BLaER1 treated with 17β-estradiol and CSF1 and Interleukin-3, amounts not matched to agents 10 nM and 100 nM (cell line): ENCODE measurements at regions not wholly inside any gene's neighbourhood (a gene's known extent, or its start where the extent isn't known, plus 50 kb on each side); places are given as distances from the start of the nearest gene placed in this dataset.

Experiments used
- H3K27ac ChIP-seq, 11 experiments: shearing (Covaris generic); formaldehyde crosslinking; 2 replicates each; pipeline ENCODE4 v1.8.1; 2022
- H3K27me3 ChIP-seq, 11 experiments: shearing (Covaris generic); formaldehyde crosslinking; 2 replicates each; pipeline ENCODE4 v1.8.1; 2022
- H3K36me3 ChIP-seq, 11 experiments: shearing (Covaris generic); formaldehyde crosslinking; 2 replicates each; pipeline ENCODE4 v1.8.1; 2022
- H3K4me1 ChIP-seq, 10 experiments: shearing (Covaris generic); formaldehyde crosslinking; 2 replicates each; pipeline ENCODE4 v1.8.1; 2022
- H3K4me2 ChIP-seq, 11 experiments: shearing (Covaris generic); formaldehyde crosslinking; 2 replicates each; pipeline ENCODE4 v1.8.1; 2022
- H3K4me3 ChIP-seq, 10 experiments: shearing (Covaris generic); formaldehyde crosslinking; 2 replicates each; pipeline ENCODE4 v1.8.1; 2022
- H3K9ac ChIP-seq, 11 experiments: shearing (Covaris generic); formaldehyde crosslinking; 2 replicates each; pipeline ENCODE4 v1.8.1; 2022
- H3K9me3 ChIP-seq, 11 experiments: shearing (Covaris generic); formaldehyde crosslinking; replicated peaks in 1 of 11; 2 replicates each; pipeline ENCODE4 v1.8.1; 2022
- H4K20me1 ChIP-seq, 11 experiments: shearing (Covaris generic); formaldehyde crosslinking; 2 replicates each; pipeline ENCODE4 v1.8.1; 2022
- Cebpa-rat ChIP-seq, 11 experiments: shearing (Covaris generic); IDR thresholded peaks; 2 replicates each; pipeline ENCODE4 v1.8.1; 2022

DNA sequence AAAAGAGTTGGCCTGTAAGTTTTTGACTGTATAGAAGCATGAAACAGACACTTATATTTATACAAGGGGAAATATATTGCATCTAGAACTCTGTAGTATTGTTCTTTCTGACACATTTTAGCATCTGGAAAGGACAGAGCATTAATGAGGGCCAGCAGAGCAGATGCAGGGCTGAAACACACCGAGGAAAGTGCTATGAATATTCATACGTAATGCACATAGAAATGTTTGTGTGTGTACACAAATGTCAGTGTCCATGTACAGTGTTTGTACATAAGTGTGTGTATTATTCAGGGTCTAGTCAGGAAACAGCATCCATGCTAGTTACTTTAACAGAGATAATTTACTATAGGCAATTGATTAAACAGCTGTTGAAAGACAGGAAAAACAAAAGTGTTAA lies 146.5 kb upstream of the DTNBP1 start:
- no peak overlapping the region for H3K27ac ChIP-seq
- no peaks in the 10 kb centered on the region for H3K27me3 ChIP-seq
- no peaks in the 10 kb centered on the region for H3K36me3 ChIP-seq
- no peak overlapping the region for H3K9ac ChIP-seq
- H3K4me1 ChIP-seq, result peaks cover 0 to 9% (median 1%) of the 10 kb centered on the region in 10 experiments; a peak in 12 of 20 replicates
- no peaks in the 10 kb centered on the region; a peak in 1 of 22 replicates for H3K9me3 ChIP-seq
- TF ChIP-seq Cebpa-rat (IDR thresholded peaks at IDR 0.05), result no peak
- H3K4me2 ChIP-seq, result no peak overlapping the region
- no peaks in the 10 kb centered on the region for H4K20me1 ChIP-seq
- no peak overlapping the region for H3K4me3 ChIP-seq

DNA sequence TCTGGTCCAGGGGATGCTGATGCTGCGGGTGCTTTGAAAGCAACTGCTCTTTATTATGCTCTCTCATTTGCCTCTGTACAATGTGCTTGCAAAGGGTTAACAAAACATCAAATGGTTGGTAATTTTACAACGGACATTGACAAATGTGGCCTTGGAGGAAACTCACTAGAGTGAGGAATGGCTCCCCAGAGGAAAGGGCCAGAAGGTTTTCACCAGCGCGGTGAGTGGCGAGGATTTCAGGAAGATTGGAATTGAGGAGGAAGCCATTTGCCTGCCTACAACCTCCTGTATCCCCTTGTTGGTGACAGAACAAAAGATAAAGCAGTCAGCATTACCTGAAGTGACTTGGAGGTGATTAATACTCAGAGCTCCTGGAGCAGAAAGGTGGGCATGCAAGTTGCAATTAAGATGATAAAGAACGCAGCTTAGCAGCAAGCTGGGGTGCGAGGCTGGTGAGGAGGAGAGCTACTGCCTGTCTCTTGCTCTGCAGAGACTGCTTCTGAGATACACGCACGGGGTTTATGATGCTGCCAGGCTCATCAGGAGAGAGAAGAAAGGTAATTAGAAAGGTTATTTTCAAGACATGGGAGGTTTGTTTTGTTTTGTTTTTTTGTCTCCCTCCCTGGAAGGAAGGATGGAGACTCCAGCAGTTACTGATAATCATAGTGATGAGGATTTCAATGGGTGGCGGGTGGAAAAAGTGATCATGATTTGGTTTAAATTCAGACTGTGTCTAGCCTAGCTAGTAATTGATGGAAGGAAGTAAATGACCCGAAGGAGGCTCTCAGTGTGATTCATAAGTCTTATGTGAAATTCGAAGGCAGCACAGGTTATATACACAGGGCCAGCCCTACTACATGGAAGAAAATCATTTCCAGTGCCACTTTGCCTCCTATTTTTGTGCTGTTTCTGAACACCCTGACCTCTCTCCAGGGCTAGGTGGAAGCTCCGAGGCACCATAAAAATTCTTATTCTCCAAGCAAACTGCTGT lies 141.6 kb upstream of the DTNBP1 start:
- no peak for TF ChIP-seq Cebpa-rat (IDR thresholded peaks at IDR 0.05)

DNA sequence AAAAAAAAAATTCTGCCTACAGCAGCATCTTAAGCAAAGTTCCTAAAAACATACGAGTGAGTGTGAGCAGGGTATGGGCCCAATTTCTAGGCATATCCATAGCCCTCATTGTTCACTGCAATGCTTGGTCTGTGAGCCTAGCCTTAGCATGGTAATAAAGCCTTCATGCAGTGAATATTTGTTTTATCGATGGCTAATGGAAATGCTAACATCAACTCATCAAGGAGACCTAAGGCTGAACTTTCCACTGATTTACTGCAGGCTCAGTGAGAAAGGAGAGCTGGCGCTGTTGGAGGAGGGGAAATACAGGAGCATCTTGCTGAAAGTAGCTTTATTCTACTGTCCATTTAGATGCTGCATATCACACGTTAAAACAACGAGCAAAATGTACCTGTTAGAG lies 139.6 kb upstream of the DTNBP1 start:
- no peaks in the 10 kb centered on the region for H3K36me3 ChIP-seq
- peaks cover 0 to 14% (median 10%) of the 10 kb centered on the region in 10 experiments; a peak in 14 of 20 replicates for H3K4me1 ChIP-seq
- H3K4me2 ChIP-seq, result no peak overlapping the region
- no peak overlapping the region for H3K9ac ChIP-seq
- no peaks in the 10 kb centered on the region for H3K27me3 ChIP-seq
- H3K4me3 ChIP-seq, result no peak overlapping the region
- no peak for TF ChIP-seq Cebpa-rat (IDR thresholded peaks at IDR 0.05)
- no peaks in the 10 kb centered on the region for H4K20me1 ChIP-seq
- H3K9me3 ChIP-seq, result peaks cover 9 to 25% (median 16%) of the 10 kb centered on the region in 11 experiments
- no peak overlapping the region for H3K27ac ChIP-seq

More for the DNA sequence above, 141.6 kb upstream of the DTNBP1 start:
- no peaks in the 10 kb centered on the region for H4K20me1 ChIP-seq
- peak overlapping the region in 5 of 11 experiments; percentile 3 to 54 (median 25); a peak in 10 of 22 replicates for H3K4me2 ChIP-seq
- H3K27me3 ChIP-seq, result no peaks in the 10 kb centered on the region
- H3K9ac ChIP-seq, result no peak overlapping the region
- H3K4me1 ChIP-seq, result peaks cover 0 to 14% (median 6%) of the 10 kb centered on the region in 10 experiments; a peak in 10 of 20 replicates
- H3K36me3 ChIP-seq, result no peaks in the 10 kb centered on the region
- H3K4me3 ChIP-seq, result no peak overlapping the region
- H3K27ac ChIP-seq, result no peak overlapping the region
- peaks cover 0 to 5% (median 0%) of the 10 kb centered on the region in 11 experiments; a peak in 5 of 22 replicates for H3K9me3 ChIP-seq

DNA sequence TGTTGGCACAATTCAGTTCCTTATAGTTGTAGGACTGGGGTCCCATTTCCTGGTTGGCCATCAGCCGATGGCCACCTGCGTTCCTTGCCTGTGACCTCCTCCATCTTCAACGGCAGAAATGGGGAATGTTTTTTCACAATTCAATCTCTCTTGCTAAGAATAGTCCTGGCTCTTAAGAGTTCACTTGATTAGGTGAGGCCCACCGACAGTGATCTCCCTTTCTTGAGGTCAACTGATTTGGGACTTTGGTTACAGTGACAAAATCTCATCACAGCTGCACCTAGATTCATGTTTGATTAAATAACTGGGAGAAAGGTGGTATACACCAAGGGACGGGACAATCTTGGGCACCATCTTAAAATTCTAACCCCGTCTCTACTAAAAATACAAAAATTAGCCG lies 139.1 kb upstream of the DTNBP1 start:
- H3K4me3 ChIP-seq, result no peak overlapping the region
- H3K9ac ChIP-seq, result no peak overlapping the region
- H3K4me2 ChIP-seq, result no peak overlapping the region
- H3K9me3 ChIP-seq, result peaks cover 14 to 30% (median 21%) of the 10 kb centered on the region in 11 experiments
- no peaks in the 10 kb centered on the region for H4K20me1 ChIP-seq
- TF ChIP-seq Cebpa-rat (IDR thresholded peaks at IDR 0.05), result no peak
- no peaks in the 10 kb centered on the region for H3K27me3 ChIP-seq
- peaks cover 0 to 20% (median 10%) of the 10 kb centered on the region in 10 experiments; a peak in 14 of 20 replicates for H3K4me1 ChIP-seq
- no peak overlapping the region for H3K27ac ChIP-seq
- no peaks in the 10 kb centered on the region for H3K36me3 ChIP-seq

DNA sequence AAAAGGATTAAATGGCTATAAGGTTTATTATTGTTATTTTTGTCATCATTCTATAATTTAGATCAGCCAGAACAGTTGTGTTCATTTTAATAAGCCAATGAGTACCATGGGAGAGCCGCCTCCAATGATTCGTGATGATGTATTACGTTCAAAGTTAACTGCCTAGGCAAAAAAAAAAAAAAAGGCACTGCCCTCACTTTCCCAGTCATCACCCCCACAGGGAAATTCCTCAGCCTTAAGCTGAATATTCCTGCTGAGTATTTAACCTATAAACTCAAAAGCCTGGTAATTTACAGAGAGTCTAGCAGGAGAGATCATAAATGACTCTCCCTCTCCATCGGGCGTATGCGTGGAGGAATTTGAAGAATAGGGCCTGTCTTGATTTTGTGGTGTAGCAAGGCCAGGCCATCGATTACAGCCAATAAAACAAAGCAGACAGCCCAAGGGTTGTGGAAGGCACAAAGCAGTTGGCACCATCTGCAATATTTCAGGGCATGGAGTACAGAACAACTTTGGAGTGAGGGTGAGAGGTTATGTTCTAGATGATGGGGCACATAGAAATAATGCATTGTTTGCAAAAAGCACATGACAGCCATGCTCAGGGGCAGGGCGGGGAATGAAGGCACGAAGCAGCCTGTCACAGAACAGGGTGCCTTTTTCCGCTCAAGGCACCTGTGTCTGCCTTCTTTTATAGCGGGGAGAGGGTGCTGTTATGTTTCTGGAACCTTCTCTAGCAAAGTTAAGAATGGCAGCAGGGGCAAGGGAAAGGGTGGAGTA lies 138.2 kb upstream of the DTNBP1 start:
- peaks cover 14 to 37% (median 27%) of the 10 kb centered on the region in 11 experiments for H3K9me3 ChIP-seq
- no peak for TF ChIP-seq Cebpa-rat (IDR thresholded peaks at IDR 0.05)
- H3K4me2 ChIP-seq, result no peak overlapping the region
- no peaks in the 10 kb centered on the region for H4K20me1 ChIP-seq
- no peaks in the 10 kb centered on the region for H3K27me3 ChIP-seq
- no peak overlapping the region for H3K27ac ChIP-seq
- H3K4me1 ChIP-seq, result peaks cover 0 to 29% (median 13%) of the 10 kb centered on the region in 10 experiments; a peak in 15 of 20 replicates
- no peak overlapping the region for H3K4me3 ChIP-seq
- no peaks in the 10 kb centered on the region for H3K36me3 ChIP-seq
- no peak overlapping the region for H3K9ac ChIP-seq

DNA sequence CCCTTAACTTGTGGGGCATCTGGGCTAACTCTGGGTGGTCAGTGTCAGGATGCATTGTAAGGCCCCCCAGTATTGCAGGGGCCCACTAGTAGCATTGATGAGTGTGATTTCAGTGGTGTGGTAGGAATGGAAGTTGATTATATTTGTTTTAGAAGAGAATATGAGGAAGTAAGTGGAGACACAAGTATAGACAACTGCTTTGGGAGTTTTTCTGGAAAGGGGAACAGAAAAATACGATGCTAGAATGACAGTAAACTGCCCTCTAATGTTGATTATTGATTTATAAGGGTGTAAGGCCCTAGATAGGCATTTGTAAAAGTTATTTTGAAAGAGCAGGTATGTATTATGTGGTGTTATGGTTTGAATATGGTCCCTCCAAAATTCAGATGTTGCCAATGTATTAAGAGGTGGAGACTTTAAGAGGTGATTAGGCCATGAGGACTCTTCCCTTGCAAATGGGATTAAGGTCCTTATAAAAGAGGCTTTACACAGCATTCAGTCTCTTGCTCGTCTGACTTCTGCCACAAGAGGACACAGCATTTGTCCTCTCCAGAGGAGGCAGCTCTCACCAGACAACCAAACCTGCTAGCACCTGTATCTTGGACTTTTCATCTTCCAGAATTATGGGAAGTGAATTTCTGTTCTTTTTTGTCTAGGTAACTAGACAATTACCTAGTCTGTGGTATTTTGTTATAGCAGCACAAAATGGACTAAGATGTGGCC lies 135.9 kb upstream of the DTNBP1 start:
- Histone ChIP-seq H3K27me3 (no peaks in the 10 kb centered on the region), H3K4me3 (no peak overlapping the region), H3K36me3 (no peaks in the 10 kb centered on the region), H3K4me1 (peaks cover 0 to 42% (median 6%) of the 10 kb centered on the region in 10 experiments; a peak in 12 of 20 replicates), H4K20me1 (no peaks in the 10 kb centered on the region), H3K9me3 (peaks cover 14 to 42% (median 27%) of the 10 kb centered on the region in 11 experiments), H3K4me2 (peak overlapping the region in 3 of 11 experiments; percentile 11 to 56 (median 53); a peak in 3 of 22 replicates), H3K27ac (no peak overlapping the region; a peak in 1 of 22 replicates), H3K9ac (no peak overlapping the region)
- no peak for TF ChIP-seq Cebpa-rat (IDR thresholded peaks at IDR 0.05)

DNA sequence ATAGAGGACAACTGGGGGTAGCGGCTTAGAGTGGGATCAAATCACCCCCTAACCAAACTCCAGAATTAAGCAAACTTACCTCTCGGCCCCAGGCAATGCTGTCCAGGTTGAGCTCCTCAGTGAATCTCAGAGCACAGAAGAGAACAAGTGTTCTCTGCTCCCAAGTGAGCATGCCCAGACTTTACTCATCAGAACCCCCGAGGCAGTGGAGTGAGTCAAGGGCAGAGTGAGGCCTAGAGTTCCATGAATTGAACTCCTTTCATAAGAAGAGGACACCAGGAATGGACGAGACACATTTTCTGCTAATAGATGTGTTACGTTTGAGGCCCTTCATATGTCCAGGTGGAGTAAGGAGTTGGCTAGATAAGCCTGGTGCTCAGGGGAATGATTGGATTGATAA lies 134.0 kb upstream of the DTNBP1 start:
- Histone ChIP-seq H3K27ac (no peak overlapping the region; a peak in 1 of 22 replicates), H3K4me3 (no peak overlapping the region), H4K20me1 (no peaks in the 10 kb centered on the region), H3K27me3 (no peaks in the 10 kb centered on the region), H3K36me3 (no peaks in the 10 kb centered on the region), H3K9me3 (peaks cover 14 to 42% (median 27%) of the 10 kb centered on the region in 11 experiments), H3K9ac (no peak overlapping the region), H3K4me1 (peaks cover 0 to 42% (median 3%) of the 10 kb centered on the region in 10 experiments; a peak in 8 of 20 replicates), H3K4me2 (peak overlapping the region in 4 of 11 experiments; percentile 4 to 77 (median 65); a peak in 5 of 22 replicates)
- no peak for TF ChIP-seq Cebpa-rat (IDR thresholded peaks at IDR 0.05)

DNA sequence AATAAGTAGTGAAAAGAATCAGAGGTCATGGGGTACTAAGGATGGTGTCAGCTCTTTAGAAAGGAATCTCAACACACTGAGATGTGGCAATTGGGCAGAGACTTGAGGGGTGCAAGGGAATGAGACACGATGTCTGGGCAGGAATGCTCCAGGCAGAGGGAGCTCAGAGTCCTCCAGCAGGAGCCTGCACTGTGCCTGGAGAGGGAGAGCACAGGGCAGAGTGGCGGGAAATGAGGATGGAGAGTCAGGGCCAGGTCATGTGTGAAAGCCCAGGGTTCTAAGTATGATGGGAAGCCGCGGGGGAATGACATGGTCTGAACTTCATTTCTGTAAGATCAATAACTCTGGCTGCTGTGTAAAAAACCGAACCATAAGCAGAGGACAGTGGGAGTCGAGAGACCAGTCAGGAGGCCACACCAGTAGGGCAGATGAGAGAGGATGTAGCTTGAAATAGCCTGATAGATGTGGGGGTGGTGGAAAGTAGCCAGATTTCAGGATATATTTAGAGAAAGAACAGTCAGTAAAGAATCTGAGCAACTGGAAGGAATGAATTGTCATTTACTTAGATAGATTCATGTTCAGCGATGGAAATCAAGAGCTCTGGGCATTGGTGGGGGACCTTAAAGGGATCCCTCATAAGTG lies 133.4 kb upstream of the DTNBP1 start:
- no peaks in the 10 kb centered on the region for H3K27me3 ChIP-seq

More for the DNA sequence above, 133.4 kb upstream of the DTNBP1 start:
- Histone ChIP-seq H3K4me1 (peaks cover 0 to 42% (median 3%) of the 10 kb centered on the region in 10 experiments; a peak in 8 of 20 replicates), H3K9ac (no peak overlapping the region), H3K36me3 (no peaks in the 10 kb centered on the region), H3K9me3 (peaks cover 14 to 42% (median 27%) of the 10 kb centered on the region in 11 experiments), H4K20me1 (no peaks in the 10 kb centered on the region), H3K27ac (peak overlapping the region in 3 of 11 experiments; percentile 4 to 31 (median 26); a peak in 4 of 22 replicates), H3K4me2 (peak overlapping the region in 4 of 11 experiments; percentile 4 to 77 (median 65); a peak in 6 of 22 replicates), H3K4me3 (no peak overlapping the region)
- TF ChIP-seq Cebpa-rat (IDR thresholded peaks at IDR 0.05), result no peak
